ENCODE measurements at regions not wholly inside any gene's neighbourhood (a gene's known extent, or its start where the extent isn't known, plus 50 kb on each side); places are given as distances from the start of the nearest gene placed in this dataset.

DNA sequence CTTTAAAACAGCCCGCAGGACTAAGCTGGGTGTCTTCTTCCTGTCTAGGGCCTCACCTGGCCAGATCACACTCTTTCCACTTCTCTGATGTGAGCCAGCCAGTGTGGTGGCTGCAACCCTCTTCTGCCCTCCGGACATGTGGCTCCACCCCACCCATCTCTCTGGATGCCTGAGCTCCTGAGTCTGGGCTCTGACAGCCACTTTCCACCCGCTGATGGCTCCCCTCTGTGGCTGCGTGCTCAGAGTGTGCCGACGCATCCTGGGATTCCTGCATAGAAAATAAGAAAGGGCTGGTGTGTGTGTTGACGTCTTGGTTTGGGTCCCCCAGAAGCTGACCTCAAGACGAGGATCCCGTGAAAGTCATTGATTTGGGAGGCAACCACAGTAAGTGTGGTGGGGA lies 181.6 kb downstream of the URI1 start:
- no peak overlapping the region for H3K27ac ChIP-seq
- TF ChIP-seq EZH2 (IDR thresholded peaks at IDR 0.05; ENCODE audit: borderline replicate concordance): no peak
- TF ChIP-seq EZH2phosphoT487 (IDR thresholded peaks at IDR 0.05; ENCODE audit: low read depth, severe bottlenecking, unreplicated experiment): no peak
- TF ChIP-seq CTCF (IDR thresholded peaks at IDR 0.05; ENCODE audit: poor library complexity): no peak
- H3K36me3 ChIP-seq (replicated peaks; ENCODE audit: insufficient read depth, low read depth): no peaks in the 10 kb centered on the region
- WGBS (ENCODE audit: low lambda C conversion rate, missing lambda C conversion rate): 73% methylated on average over 9 of the region's 9 CpGs
- no peaks in the 10 kb centered on the region for H3K79me2 ChIP-seq
- H4K20me1 ChIP-seq (ENCODE audit: insufficient read depth, poor library complexity, severe bottlenecking): no peaks in the 10 kb centered on the region
- no peaks in the 10 kb centered on the region for H3K27me3 ChIP-seq
- no peak for DNase-seq (ENCODE audit: low spot score)
- H3K4me3 ChIP-seq: no peak overlapping the region
- H3K4me2 ChIP-seq: no peak overlapping the region
- no peak overlapping the region for H2AFZ ChIP-seq
- no peaks in the 10 kb centered on the region for H3K9me2 ChIP-seq (replicated peaks; ENCODE audit: insufficient read depth)
- H3K4me1 ChIP-seq (ENCODE audit: insufficient read depth): no peaks in the 10 kb centered on the region
- no peaks in the 10 kb centered on the region for H3K9me3 ChIP-seq (ENCODE audit: low read depth)

DNA sequence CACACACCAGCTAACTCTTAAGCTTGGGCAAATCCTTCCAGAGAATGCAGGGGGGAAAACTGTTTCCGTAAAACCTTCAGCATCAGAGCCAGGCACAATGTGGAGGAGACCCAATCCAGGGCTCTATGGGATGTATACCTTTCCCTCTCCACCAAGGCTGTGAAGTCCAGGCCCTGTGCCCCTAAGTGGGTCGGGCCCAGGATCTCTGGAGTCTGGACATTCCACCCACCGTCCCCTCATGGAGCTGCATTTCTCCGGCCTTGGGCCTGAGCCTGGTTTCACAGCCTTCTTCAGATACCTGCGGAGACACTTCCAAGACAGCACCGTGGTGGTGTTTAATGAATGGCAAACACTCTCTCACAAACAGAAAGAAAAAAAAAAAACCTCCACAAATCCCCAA lies 186.2 kb downstream of the URI1 start:
- WGBS (ENCODE audit: low lambda C conversion rate, missing lambda C conversion rate): 87% methylated on average over 6 of the region's 6 CpGs
- no peaks in the 10 kb centered on the region for H3K4me1 ChIP-seq (ENCODE audit: insufficient read depth)
- H3K36me3 ChIP-seq (replicated peaks; ENCODE audit: insufficient read depth, low read depth): no peaks in the 10 kb centered on the region
- TF ChIP-seq EZH2 (IDR thresholded peaks at IDR 0.05; ENCODE audit: borderline replicate concordance) (no peak), CTCF (IDR thresholded peaks at IDR 0.05; ENCODE audit: poor library complexity) (no peak), EZH2phosphoT487 (IDR thresholded peaks at IDR 0.05; ENCODE audit: low read depth, severe bottlenecking, unreplicated experiment) (no peak)
- H3K9me2 ChIP-seq (replicated peaks; ENCODE audit: insufficient read depth): no peaks in the 10 kb centered on the region
- H3K79me2 ChIP-seq: no peaks in the 10 kb centered on the region
- no peak overlapping the region for H3K4me2 ChIP-seq
- H4K20me1 ChIP-seq (ENCODE audit: insufficient read depth, poor library complexity, severe bottlenecking): no peaks in the 10 kb centered on the region
- no peaks in the 10 kb centered on the region for H3K27me3 ChIP-seq
- DNase-seq (ENCODE audit: low spot score): no peak
- no peaks in the 10 kb centered on the region for H3K9me3 ChIP-seq (ENCODE audit: low read depth)
- H3K27ac ChIP-seq: no peak overlapping the region
- no peak overlapping the region for H2AFZ ChIP-seq
- H3K4me3 ChIP-seq: no peak overlapping the region

DNA sequence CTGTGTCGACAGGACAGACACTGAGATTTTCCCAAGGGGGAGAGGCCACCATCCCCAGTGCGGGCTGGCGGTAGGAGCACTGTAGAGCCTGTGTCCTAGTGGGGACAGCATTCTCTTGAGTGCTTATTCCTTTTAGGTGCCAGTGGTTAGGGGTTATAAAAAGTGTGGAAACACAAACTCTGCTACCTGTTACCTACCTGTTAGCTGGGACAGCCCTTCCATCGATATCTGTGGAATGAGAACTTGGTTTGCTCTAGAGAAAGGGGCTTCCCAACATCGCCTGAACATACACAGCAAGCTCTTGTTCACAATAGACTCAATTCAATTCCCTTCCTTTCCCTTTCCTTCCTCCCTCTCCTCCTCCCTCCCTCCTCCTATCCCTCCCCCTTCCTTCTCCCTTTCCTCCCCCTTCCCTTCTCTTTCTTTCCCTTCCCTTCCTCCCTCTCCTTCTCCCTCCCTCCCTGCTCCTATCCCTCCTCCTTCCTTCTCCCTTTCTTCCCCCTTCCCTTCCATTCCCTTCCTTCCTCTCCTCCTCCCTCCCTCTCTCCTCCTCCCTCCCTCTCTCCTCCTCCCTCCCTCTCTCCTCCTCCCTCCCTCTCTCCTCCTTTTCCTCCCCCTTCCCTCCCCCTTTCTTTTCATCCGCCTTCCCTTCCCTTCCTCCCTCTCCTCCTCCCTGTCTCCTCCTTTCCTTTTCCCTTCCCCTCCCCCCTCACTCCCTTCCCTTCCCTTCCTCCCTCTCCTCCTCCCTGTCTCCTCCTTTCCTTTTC lies 188.5 kb downstream of the URI1 start:
- WGBS (ENCODE audit: low lambda C conversion rate, missing lambda C conversion rate): 89% methylated on average over 5 of the region's 6 CpGs
- no peak for TF ChIP-seq EZH2 (IDR thresholded peaks at IDR 0.05; ENCODE audit: borderline replicate concordance)
- no peak for TF ChIP-seq EZH2phosphoT487 (IDR thresholded peaks at IDR 0.05; ENCODE audit: low read depth, severe bottlenecking, unreplicated experiment)
- no peak for TF ChIP-seq CTCF (IDR thresholded peaks at IDR 0.05; ENCODE audit: poor library complexity)
- Histone ChIP-seq H3K4me1 (ENCODE audit: insufficient read depth) (no peaks in the 10 kb centered on the region), H3K27ac (no peak overlapping the region), H3K79me2 (no peaks in the 10 kb centered on the region), H2AFZ (no peak overlapping the region), H3K9me2 (replicated peaks; ENCODE audit: insufficient read depth) (no peaks in the 10 kb centered on the region), H3K27me3 (no peaks in the 10 kb centered on the region), H4K20me1 (ENCODE audit: insufficient read depth, poor library complexity, severe bottlenecking) (no peaks in the 10 kb centered on the region), H3K36me3 (replicated peaks; ENCODE audit: insufficient read depth, low read depth) (no peaks in the 10 kb centered on the region), H3K9me3 (ENCODE audit: low read depth) (no peaks in the 10 kb centered on the region), H3K4me2 (no peak overlapping the region), H3K4me3 (no peak overlapping the region)
- no peak for DNase-seq (ENCODE audit: low spot score)
